Thoracic aorta (tissue), 2 donors: ENCODE measurements at regions not wholly inside any gene's neighbourhood (a gene's known extent, or its start where the extent isn't known, plus 50 kb on each side); places are given as distances from the start of the nearest gene placed in this dataset.

ENCODE experiments used
- ATAC-seq: fragments of 150-250 bp; one replicate; pipeline ENCODE4 v1.8.0; 2017; ENCODE audit warnings: low read depth; ENCODE audit not compliant: insufficient number of reproducible peaks, low FRiP score
- DNase-seq: peaks from one replicate; pipeline ENCODE4 v3.0.0-alpha.2; 2020; ENCODE audit warnings: low spot score
- H3K27ac ChIP-seq, 2 donors: fragments of 200-600 bp; sonication (generic); 1 replicate in 1 of 2; 2 replicates in 1 of 2; pipeline ENCODE4 v1.5.1; 2016; ENCODE audit warnings: mild to moderate bottlenecking in 2 of 2, moderate library complexity in 2 of 2
- H3K27me3 ChIP-seq: fragments of 200-600 bp; sonication (generic); replicated peaks from 2 replicates; pipeline ENCODE4 v1.6.0; 2016; ENCODE audit warnings: mild to moderate bottlenecking; ENCODE audit not compliant: insufficient read depth
- H3K36me3 ChIP-seq: fragments of 200-600 bp; sonication (generic); one replicate; pipeline ENCODE4 v1.5.1; 2016
- H3K4me1 ChIP-seq, 2 donors: fragments of 200-600 bp; sonication (generic); 1 replicate in 1 of 2; 2 replicates in 1 of 2; pipeline versions ENCODE4 v1.5.1 to v1.6.0; 2016; ENCODE audit warnings: low read depth in 2 of 2, mild to moderate bottlenecking in 1 of 2; ENCODE audit not compliant: control insufficient read depth in 1 of 2
- H3K4me3 ChIP-seq: fragments of 200-600 bp; sonication (generic); 2 replicates; pipeline ENCODE4 v1.5.1; 2016; ENCODE audit warnings: mild to moderate bottlenecking
- H3K9me3 ChIP-seq: fragments of 200-600 bp; sonication (generic); 2 replicates; pipeline ENCODE4 v1.5.1; 2016
- CTCF ChIP-seq: fragments of 200-600 bp; sonication (generic); IDR thresholded peaks from one replicate; pipeline ENCODE4 v1.5.1; 2019; ENCODE audit warnings: antibody characterized with exemption

DNA sequence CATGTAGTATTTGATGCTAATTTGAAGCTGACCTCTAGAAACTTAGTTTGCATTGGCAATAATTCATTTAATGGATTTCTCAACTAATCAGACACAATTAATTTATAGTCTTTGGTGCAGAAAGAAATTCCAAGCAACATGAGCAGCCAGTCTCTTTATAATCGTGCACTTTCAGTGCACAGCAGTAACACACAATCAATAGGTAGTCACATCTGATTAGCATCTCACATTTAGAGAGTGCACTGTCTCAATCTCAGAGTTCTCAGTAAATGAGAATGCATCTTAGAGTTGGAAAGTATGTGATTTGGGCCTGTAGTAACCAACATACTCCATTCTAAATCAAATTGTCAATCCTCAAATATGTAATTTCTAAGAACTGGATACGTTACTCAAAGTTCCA lies 377.6 kb downstream of the POM121L12 start:
- ATAC-seq, result no peak
- H3K27ac ChIP-seq, result no peak overlapping the region
- no peaks in the 10 kb centered on the region for H3K36me3 ChIP-seq
- no peak for DNase-seq
- H3K9me3 ChIP-seq, result no peaks in the 10 kb centered on the region
- H3K27me3 ChIP-seq, result no peaks in the 10 kb centered on the region
- no peak for TF ChIP-seq CTCF
- no peaks in the 10 kb centered on the region for H3K4me1 ChIP-seq
- H3K4me3 ChIP-seq, result no peak overlapping the region

- no peaks in the 10 kb centered on the region for H3K9me3 ChIP-seq
- no peak overlapping the region for H3K4me3 ChIP-seq
- TF ChIP-seq CTCF, result no peak
- no peaks in the 10 kb centered on the region for H3K36me3 ChIP-seq
- no peaks in the 10 kb centered on the region for H3K4me1 ChIP-seq
- DNase-seq (no peak), ATAC-seq (no peak)
- no peaks in the 10 kb centered on the region for H3K27me3 ChIP-seq
- no peak overlapping the region for H3K27ac ChIP-seq
These were observed 380.4 kb downstream of the POM121L12 start for GRCh38 chr7:53415816-53416215.

DNA sequence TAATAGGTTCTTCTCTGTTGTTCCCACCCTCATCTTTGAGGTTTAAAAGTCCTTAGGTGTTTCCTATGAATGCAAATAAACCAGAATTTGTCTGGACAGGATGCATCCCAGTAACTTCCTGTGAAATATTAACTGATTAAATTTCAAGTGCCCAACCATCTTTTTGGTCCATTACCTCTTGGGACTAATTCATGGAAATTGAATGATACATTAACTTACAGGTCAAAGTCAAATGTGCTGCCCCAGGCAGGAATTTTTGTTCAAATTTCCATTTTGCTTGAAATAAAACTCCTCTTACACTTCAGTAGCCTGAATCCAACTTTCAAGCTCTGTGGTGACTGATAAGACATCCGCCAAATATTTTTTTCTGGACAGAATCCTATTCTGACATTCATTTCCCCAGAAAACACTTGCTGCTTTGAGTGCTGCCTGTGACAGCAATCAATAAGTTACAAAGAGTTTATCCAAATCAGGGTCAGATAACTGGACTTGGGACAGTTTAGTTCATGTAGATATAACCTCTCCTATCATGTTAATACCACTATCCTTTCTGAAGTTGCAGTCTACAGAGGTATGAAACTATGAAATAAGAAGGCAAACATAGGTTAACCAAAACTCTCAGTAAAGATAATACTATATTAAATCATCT lies 383.5 kb downstream of the POM121L12 start:
- TF ChIP-seq CTCF, result no peak
- H3K9me3 ChIP-seq, result no peaks in the 10 kb centered on the region
- DNase-seq (no peak), ATAC-seq (no peak)
- H3K27ac ChIP-seq, result no peak overlapping the region
- H3K4me1 ChIP-seq, result no peaks in the 10 kb centered on the region
- no peaks in the 10 kb centered on the region for H3K27me3 ChIP-seq
- H3K4me3 ChIP-seq, result no peak overlapping the region
- no peaks in the 10 kb centered on the region for H3K36me3 ChIP-seq

DNA sequence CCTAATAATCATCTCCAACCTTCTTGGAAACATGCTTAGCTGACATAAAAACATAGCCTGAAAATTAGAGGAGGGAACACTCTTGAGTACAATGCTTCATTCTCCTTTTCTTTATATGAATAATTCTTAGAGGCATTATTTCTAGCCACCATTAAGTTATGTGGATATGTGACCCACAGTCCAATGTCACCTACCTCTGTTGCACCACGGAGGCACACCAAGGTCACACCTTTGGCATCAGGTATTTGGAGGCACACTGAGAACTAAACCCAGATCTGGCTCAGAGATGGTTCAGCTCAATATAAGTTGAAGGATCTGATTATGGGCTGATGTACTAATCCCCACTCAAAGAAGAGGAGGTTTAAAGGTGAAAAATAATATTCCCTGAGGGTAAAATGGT lies 385.1 kb downstream of the POM121L12 start:
- Histone ChIP-seq H3K4me1 (no peaks in the 10 kb centered on the region), H3K4me3 (no peak overlapping the region), H3K27me3 (no peaks in the 10 kb centered on the region), H3K9me3 (no peaks in the 10 kb centered on the region), H3K36me3 (no peaks in the 10 kb centered on the region), H3K27ac (no peak overlapping the region)
- TF ChIP-seq CTCF, result no peak
- ATAC-seq (no peak), DNase-seq (no peak)

DNA sequence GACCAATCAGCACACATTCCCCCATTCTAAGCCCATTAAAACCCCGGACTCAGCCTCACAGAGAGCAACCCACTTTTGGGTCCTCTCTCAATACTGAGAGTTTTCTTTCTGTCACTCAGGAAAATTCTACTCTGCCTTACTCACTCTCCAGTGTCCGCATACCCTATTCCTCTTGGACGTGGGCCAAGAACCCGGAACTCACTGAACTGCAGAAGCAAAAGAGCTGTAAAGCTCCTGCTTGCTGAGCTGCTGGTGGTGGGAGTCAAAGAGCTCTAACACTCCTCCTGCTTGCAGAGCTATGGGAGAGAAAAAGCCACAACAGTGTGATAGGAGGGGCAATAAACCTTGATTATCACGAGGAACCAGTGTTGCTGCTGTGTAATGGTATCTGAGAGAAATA lies 386.9 kb downstream of the POM121L12 start:
- Histone ChIP-seq H3K27ac (no peak overlapping the region), H3K27me3 (no peaks in the 10 kb centered on the region), H3K4me1 (no peaks in the 10 kb centered on the region), H3K4me3 (no peak overlapping the region), H3K9me3 (no peaks in the 10 kb centered on the region), H3K36me3 (no peaks in the 10 kb centered on the region)
- no peak for ATAC-seq
- DNase-seq, result no peak
- TF ChIP-seq CTCF, result no peak
